ENCODE measurements at regions not wholly inside any gene's neighbourhood (a gene's known extent, or its start where the extent isn't known, plus 50 kb on each side); places are given as distances from the start of the nearest gene placed in this dataset.
"Not testable (repeated sequence)": the region's sequence is repeated elsewhere in the genome, so short reads cannot be mapped to it uniquely, and the experiment has no call there.

- no peak for DNase-seq
Measured at GRCh38 chr12:33834672-33835071, 187.6 kb upstream of the ALG10 start.

GRCh38 chr12:33876618-33877017 is 145.7 kb upstream of the ALG10 start:
- no peak for DNase-seq

- no peak for DNase-seq
Measured at GRCh38 chr12:33892425-33892824, 129.9 kb upstream of the ALG10 start.

GRCh38 chr12:33920460-33920859 is 101.8 kb upstream of the ALG10 start:
- not testable (repeated sequence) for DNase-seq

GRCh38 chr12:33926095-33926494 is 96.2 kb upstream of the ALG10 start:
- no peak for DNase-seq

GRCh38 chr12:33937669-33938068 is 84.6 kb upstream of the ALG10 start:
- not testable (repeated sequence) for DNase-seq

GRCh38 chr12:33942172-33942571 is 80.1 kb upstream of the ALG10 start:
- no peak for DNase-seq

- no peak for DNase-seq
Measured at GRCh38 chr12:33944703-33945437, 77.4 kb upstream of the ALG10 start.

GRCh38 chr12:33945438-33945784 is 76.9 kb upstream of the ALG10 start:
- no peak for DNase-seq

GRCh38 chr12:33966219-33966618 is 56.1 kb upstream of the ALG10 start:
- not testable (repeated sequence) for DNase-seq

- no peak for DNase-seq
Measured at GRCh38 chr12:33967760-33968159, 54.5 kb upstream of the ALG10 start.

All from NCI-H146 (cell line).